Activated CD4-positive, alpha-beta T cell treated with anti-CD3 and anti-CD28 coated beads, Interleukin-2, amount 10 ng/mL, durations not matched to agents 7 days and 5 days (primary cell): ENCODE measurements at regions not wholly inside any gene's neighbourhood (a gene's known extent, or its start where the extent isn't known, plus 50 kb on each side); places are given as distances from the start of the nearest gene placed in this dataset.
"Not testable (repeated sequence)": the region's sequence is repeated elsewhere in the genome, so short reads cannot be mapped to it uniquely, and the experiment has no call there.

Experiments used
- CTCF ChIA-PET: fragments of 350-600 bp; sonication (Branson Sonifier 250); formaldehyde crosslinking; loops from one replicate; lab custom pipeline; 2021; ENCODE audit warnings: antibody characterized with exemption; lab: Charles Lee
- POLR2A ChIA-PET: fragments of 350-600 bp; sonication (Branson Sonifier 250); formaldehyde crosslinking; loops from one replicate; lab custom pipeline; 2021; ENCODE audit warnings: antibody characterized with exemption; lab: Charles Lee
- DNase-seq: peaks from one replicate; pipeline ENCODE4 v3.0.0-alpha.2; 2020
- H3K27ac Mint-ChIP-seq: one replicate; pipeline ENCODE4 v1.8.0; 2021; ENCODE audit warnings: mild to moderate bottlenecking, moderate library complexity, mixed read lengths
- H3K27me3 Mint-ChIP-seq: one replicate; pipeline ENCODE4 v1.8.0; 2021; ENCODE audit warnings: mixed read lengths
- H3K36me3 Mint-ChIP-seq: one replicate; pipeline ENCODE4 v1.8.0; 2021; ENCODE audit warnings: low read depth, mixed read lengths
- H3K4me1 Mint-ChIP-seq: one replicate; pipeline ENCODE4 v1.8.0; 2021; ENCODE audit warnings: mixed read lengths
- H3K4me3 Mint-ChIP-seq: one replicate; pipeline ENCODE4 v1.8.0; 2021; ENCODE audit warnings: mild to moderate bottlenecking, moderate library complexity, mixed read lengths
- H3K9me3 Mint-ChIP-seq: one replicate; pipeline ENCODE4 v1.8.0; 2021; ENCODE audit warnings: mixed read lengths

DNA sequence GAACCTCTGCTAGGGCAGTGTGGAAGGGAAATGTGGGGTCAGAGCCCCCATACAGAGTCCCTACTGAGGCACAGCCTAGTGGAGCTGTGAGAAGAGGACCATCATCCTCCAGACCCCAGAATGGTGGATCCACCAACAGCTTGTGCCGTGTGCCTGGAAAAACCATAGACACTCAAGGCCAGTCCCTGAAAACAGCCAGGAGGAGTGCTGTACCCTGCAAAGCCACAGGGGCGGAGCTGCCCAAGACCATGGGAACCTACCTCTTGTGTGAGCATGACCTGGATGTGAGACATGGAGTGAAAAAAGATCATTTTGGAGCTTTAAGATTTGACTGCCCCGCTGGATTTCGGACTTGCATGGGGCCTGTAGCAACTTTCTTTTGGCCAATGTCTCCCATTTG, 143.4 kb upstream of the CCDC54 start:
- H3K4me1 Mint-ChIP-seq = peaks cover 10% of the 10 kb centered on the region
- CTCF ChIA-PET, H3K4me3 Mint-ChIP-seq, DNase-seq, H3K9me3 Mint-ChIP-seq, POLR2A ChIA-PET, H3K27ac Mint-ChIP-seq, H3K36me3 Mint-ChIP-seq: not testable (repeated sequence)
- H3K27me3 Mint-ChIP-seq = peaks cover 21% of the 10 kb centered on the region

DNA sequence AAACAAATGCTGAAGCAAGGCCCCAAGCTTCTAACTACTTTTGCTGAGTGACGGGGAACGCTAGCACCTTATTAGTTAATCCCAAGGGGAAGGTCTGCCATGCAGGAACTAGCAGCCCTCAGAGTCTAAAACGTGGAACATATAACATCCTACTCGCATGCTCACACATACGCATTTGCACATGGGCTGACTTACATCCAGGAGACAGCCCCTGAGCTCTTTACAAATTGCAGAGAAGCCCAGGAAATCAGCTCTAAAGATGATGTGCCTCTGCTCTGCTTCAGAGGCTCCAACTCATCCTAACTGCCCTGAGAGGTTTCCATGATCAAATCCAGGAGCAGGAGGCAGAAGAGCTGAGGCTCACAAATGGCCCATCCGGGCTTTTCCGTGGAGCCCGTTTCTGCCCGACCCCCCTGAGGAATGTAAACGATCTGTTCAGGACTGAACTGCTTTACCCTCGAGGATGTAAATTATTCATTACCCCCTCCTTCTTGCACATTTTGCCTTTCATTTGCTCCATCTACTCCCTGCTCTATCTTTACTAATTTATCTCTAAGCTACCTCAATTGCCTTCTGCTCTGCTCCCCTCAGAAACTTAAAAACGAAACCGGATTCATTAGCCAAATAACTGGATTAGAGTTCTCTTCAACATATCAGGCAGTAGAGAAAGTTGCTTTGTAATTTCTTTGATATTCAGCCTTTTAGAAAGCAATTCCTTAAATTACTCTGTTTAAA, 141.9 kb upstream of the CCDC54 start:
- no peaks in the 10 kb centered on the region for H3K36me3 Mint-ChIP-seq
- peaks cover 21% of the 10 kb centered on the region for H3K27me3 Mint-ChIP-seq
- no peaks in the 10 kb centered on the region for H3K9me3 Mint-ChIP-seq
- ChIA-PET CTCF (interaction anchor here (0.6 to 1.7 kb wide), 7 partner anchors 11 to 733 kb away, joined by 3 to 9 read pairs (median 3); no protein-coding TSS in a partner anchor), POLR2A (no interaction called here)
- no peak for DNase-seq
- no peak overlapping the region for H3K27ac Mint-ChIP-seq
- H3K4me1 Mint-ChIP-seq = peaks cover 13% of the 10 kb centered on the region
- peak overlapping the region; percentile 55 for H3K4me3 Mint-ChIP-seq

GRCh38 chr3:107235928-107236315, 141.3 kb upstream of the CCDC54 start:
- H3K9me3 Mint-ChIP-seq = no peaks in the 10 kb centered on the region
- POLR2A ChIA-PET = no interaction called here
- CTCF ChIA-PET = interaction anchor here (0.6 to 1.7 kb wide), 11 partner anchors 10 to 732 kb away, joined by 3 to 9 read pairs (median 3); no protein-coding TSS in a partner anchor
- no peaks in the 10 kb centered on the region for H3K36me3 Mint-ChIP-seq
- H3K4me3 Mint-ChIP-seq = peak overlapping the region; percentile 55
- peak; percentile 74 for DNase-seq
- peaks cover 18% of the 10 kb centered on the region for H3K27me3 Mint-ChIP-seq
- H3K27ac Mint-ChIP-seq = no peak overlapping the region
- peaks cover 15% of the 10 kb centered on the region for H3K4me1 Mint-ChIP-seq

GRCh38 chr3:107236655-107237337, 140.4 kb upstream of the CCDC54 start:
- H3K9me3 Mint-ChIP-seq = no peaks in the 10 kb centered on the region
- peaks cover 20% of the 10 kb centered on the region for H3K4me1 Mint-ChIP-seq
- no peak overlapping the region for H3K4me3 Mint-ChIP-seq
- ChIA-PET POLR2A (no interaction called here), CTCF (interaction anchor here (0.7 to 1.6 kb wide), 7 partner anchors 15 to 307 kb away, joined by 3 to 9 read pairs (median 3); no protein-coding TSS in a partner anchor)
- H3K27me3 Mint-ChIP-seq = peaks cover 15% of the 10 kb centered on the region
- no peak for DNase-seq
- no peak overlapping the region for H3K27ac Mint-ChIP-seq
- no peaks in the 10 kb centered on the region for H3K36me3 Mint-ChIP-seq

DNA sequence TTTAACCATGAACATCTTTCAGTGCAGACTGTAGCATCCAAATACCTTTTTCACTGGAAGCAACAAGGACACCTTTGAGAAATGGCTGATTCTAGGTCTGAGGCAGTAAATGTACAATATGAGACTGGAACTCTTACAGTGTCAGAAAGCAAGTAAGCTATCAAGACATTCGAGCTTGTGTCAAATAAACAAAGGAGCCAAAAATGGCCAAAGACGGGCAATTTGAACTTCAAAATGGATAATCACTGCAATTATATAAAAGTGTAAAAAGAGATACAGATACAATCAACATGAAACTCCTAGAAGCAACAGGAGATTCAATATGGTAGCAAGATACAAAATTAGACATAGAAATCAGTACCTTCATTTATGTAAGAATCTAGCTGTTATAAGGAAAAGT, 138.5 kb upstream of the CCDC54 start:
- Mint-ChIP-seq H3K4me3 (no peak overlapping the region), H3K4me1 (peaks cover 24% of the 10 kb centered on the region), H3K27me3 (peaks cover 5% of the 10 kb centered on the region), H3K27ac (no peak overlapping the region), H3K9me3 (no peaks in the 10 kb centered on the region), H3K36me3 (no peaks in the 10 kb centered on the region)
- ChIA-PET CTCF (interaction anchor here (0.7 kb wide), 1 partner anchor 607 kb away, joined by 3 read pairs; no protein-coding TSS in a partner anchor), POLR2A (no interaction called here)
- no peak for DNase-seq

- Mint-ChIP-seq H3K9me3 (no peaks in the 10 kb centered on the region), H3K4me3 (peak overlapping the region; percentile 90), H3K4me1 (peaks cover 24% of the 10 kb centered on the region), H3K27me3 (peaks cover 2% of the 10 kb centered on the region), H3K36me3 (no peaks in the 10 kb centered on the region), H3K27ac (peak overlapping the region; percentile 54)
- CTCF ChIA-PET = no interaction called here
- DNase-seq = no peak
- POLR2A ChIA-PET = no interaction called here
These were observed 137.5 kb upstream of the CCDC54 start for GRCh38 chr3:107239703-107240102.

DNA sequence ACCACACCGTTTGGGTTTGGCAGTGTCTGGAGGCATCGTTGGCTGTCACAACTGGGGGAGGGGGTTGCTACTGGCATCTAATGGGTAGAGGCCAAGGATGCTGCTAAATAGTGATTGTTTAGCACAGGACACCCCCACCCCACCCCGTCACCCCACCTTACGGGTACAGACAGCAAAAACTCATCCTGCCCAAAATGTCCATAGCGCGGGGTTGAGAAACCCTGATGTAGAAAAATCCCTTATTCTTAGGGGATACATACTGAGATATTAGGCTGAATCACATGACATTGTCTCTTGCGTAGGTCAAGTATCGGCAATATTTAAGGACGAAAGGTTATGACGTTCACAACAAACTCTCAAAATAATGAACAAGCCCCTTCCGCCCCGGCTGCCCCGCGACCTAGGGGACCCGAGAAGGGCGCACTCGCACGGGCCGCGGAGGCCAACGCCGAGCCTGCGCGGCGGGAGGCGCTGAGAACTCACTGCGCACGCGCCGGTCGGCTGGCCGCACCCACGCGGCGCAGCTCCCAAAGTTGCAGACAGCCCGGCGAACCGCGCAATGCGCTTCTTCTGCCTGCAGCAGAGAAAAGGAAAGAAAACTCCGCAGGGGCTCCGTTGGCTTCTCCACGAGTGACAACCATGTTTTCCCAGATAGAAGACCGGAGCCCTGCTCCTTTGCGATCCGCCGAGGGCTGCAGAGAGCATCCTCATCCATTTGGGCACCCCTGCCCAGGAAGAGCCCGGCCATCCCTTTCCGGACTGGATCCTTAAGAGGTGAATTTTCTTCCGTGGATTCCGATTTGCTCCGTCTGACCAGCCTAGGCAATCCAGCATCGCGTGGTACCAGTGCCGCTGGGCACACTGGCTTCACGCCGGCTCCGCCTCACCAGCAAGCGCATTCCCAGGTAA, 136.8 kb upstream of the CCDC54 start:
- H3K4me1 Mint-ChIP-seq = peaks cover 22% of the 10 kb centered on the region
- H3K27ac Mint-ChIP-seq = peak overlapping the region; percentile 76
- peak; percentile 72 for DNase-seq
- H3K4me3 Mint-ChIP-seq = peak overlapping the region; percentile 90
- H3K9me3 Mint-ChIP-seq = no peaks in the 10 kb centered on the region
- CTCF ChIA-PET = no interaction called here
- peaks cover 2% of the 10 kb centered on the region for H3K27me3 Mint-ChIP-seq
- no peaks in the 10 kb centered on the region for H3K36me3 Mint-ChIP-seq
- POLR2A ChIA-PET = no interaction called here

DNA sequence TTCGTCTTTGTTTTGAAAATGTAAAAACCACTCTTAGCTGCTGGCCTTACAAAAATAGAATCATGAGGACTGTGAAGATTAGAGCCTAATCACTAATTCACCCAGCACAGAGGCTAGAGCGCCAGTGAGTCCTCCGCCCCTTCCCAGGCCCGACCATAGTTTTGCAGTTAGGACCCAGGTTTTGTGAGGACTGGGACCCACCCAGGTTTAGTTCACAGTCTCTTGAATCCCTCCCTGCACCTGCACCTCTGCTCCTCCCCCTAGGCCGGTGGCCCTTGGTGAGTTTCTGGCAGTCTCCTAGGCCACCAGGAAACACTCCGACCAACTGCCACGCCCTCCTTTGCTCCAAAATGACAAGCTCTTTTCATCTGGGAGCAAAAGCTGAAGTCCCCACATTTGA, 136.0 kb upstream of the CCDC54 start:
- no peaks in the 10 kb centered on the region for H3K9me3 Mint-ChIP-seq
- peak overlapping the region; percentile 90 for H3K4me3 Mint-ChIP-seq
- H3K36me3 Mint-ChIP-seq = no peaks in the 10 kb centered on the region
- peak overlapping the region; percentile 76 for H3K27ac Mint-ChIP-seq
- peaks cover 2% of the 10 kb centered on the region for H3K27me3 Mint-ChIP-seq
- peaks cover 15% of the 10 kb centered on the region for H3K4me1 Mint-ChIP-seq
- ChIA-PET POLR2A (no interaction called here), CTCF (no interaction called here)
- DNase-seq = peak; percentile 8

- CTCF ChIA-PET = no interaction called here
- H3K9me3 Mint-ChIP-seq = no peaks in the 10 kb centered on the region
- H3K27ac Mint-ChIP-seq = no peak overlapping the region
- no peak for DNase-seq
- H3K36me3 Mint-ChIP-seq = no peaks in the 10 kb centered on the region
- peaks cover 2% of the 10 kb centered on the region for H3K27me3 Mint-ChIP-seq
- peaks cover 13% of the 10 kb centered on the region for H3K4me1 Mint-ChIP-seq
- no peak overlapping the region for H3K4me3 Mint-ChIP-seq
- POLR2A ChIA-PET = no interaction called here
These were observed 134.7 kb upstream of the CCDC54 start for GRCh38 chr3:107242579-107242978.

DNA sequence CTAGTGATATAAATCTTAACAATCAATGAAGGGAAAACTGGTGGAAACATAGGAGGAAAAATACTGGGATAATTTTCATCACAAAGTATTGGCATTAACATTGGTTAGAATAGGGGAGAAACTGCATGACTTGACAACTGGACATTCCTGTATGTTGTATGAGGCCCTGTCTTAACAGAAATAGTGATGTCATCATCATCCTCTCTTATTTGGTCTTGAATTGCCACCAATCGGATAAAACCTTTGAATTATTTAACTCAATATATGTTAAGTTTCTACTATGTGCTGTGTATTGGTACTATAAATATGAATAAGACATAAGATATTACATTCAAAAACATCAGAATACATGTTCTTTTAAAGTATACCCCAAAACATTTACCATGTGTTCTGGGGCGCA, 130.1 kb upstream of the CCDC54 start:
- H3K27ac Mint-ChIP-seq = no peak overlapping the region
- POLR2A ChIA-PET = no interaction called here
- DNase-seq = no peak
- H3K27me3 Mint-ChIP-seq = no peaks in the 10 kb centered on the region
- no peaks in the 10 kb centered on the region for H3K9me3 Mint-ChIP-seq
- CTCF ChIA-PET = interaction anchor here (2.5 kb wide), 1 partner anchor 12 kb away, joined by 9 read pairs; no protein-coding TSS in a partner anchor
- H3K36me3 Mint-ChIP-seq = no peaks in the 10 kb centered on the region
- H3K4me3 Mint-ChIP-seq = no peak overlapping the region
- H3K4me1 Mint-ChIP-seq = peaks cover 3% of the 10 kb centered on the region

DNA sequence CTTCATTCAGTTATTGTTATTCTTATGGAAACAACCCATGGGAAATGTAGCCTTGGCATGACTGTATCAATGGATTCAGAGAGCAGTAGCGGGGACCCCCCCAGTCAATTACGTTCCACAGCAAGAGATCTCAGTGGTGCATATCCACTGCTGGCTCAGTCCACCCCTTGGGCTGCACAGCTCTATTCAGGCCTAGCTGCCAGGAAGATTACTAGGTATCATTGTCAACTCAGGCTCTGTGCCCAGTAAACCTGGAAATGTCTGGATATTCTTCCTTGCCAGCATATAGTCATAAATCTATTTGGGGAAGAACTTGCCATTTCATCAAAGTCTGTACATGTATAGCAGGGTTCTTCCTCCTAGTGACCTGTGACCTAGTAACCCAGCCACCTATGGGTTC, 128.1 kb upstream of the CCDC54 start:
- H3K27me3 Mint-ChIP-seq = peaks cover 5% of the 10 kb centered on the region
- H3K9me3 Mint-ChIP-seq = no peaks in the 10 kb centered on the region
- H3K36me3 Mint-ChIP-seq = no peaks in the 10 kb centered on the region
- H3K4me1 Mint-ChIP-seq = no peaks in the 10 kb centered on the region
- DNase-seq = no peak
- H3K27ac Mint-ChIP-seq = no peak overlapping the region
- ChIA-PET CTCF (no interaction called here), POLR2A (no interaction called here)
- H3K4me3 Mint-ChIP-seq = no peak overlapping the region

GRCh38 chr3:107250221-107250620, 127.0 kb upstream of the CCDC54 start:
- POLR2A ChIA-PET = no interaction called here
- H3K4me3 Mint-ChIP-seq = no peak overlapping the region
- no peak for DNase-seq
- CTCF ChIA-PET = no interaction called here
- no peaks in the 10 kb centered on the region for H3K36me3 Mint-ChIP-seq
- H3K9me3 Mint-ChIP-seq = no peaks in the 10 kb centered on the region
- H3K27me3 Mint-ChIP-seq = peaks cover 11% of the 10 kb centered on the region
- H3K27ac Mint-ChIP-seq = no peak overlapping the region
- H3K4me1 Mint-ChIP-seq = no peaks in the 10 kb centered on the region
